Gastrocnemius medialis (tissue), 4 donors: ENCODE measurements at regions not wholly inside any gene's neighbourhood (a gene's known extent, or its start where the extent isn't known, plus 50 kb on each side); places are given as distances from the start of the nearest gene placed in this dataset.

Source experiments
- ATAC-seq, 2 donors: fragments of 150-250 bp; one replicate each; pipeline ENCODE4 v1.9.1; 2016
- DNase-seq, 2 donors: peaks; one replicate each; pipeline ENCODE4 v3.0.0-alpha.2; 2019
- H3K27ac ChIP-seq, 4 donors: fragments of 200-600 bp; sonication (generic); 1 replicate in 1 of 4; 2 replicates in 3 of 4; pipeline ENCODE4 v1.5.1; 2016 to 2018; ENCODE audit warnings: mild to moderate bottlenecking in 2 of 4, moderate library complexity in 1 of 4
- H3K27me3 ChIP-seq, 3 donors: fragments of 200-600 bp; sonication (generic) in 2 of 3; 1 replicate in 1 of 3; 2 replicates in 2 of 3; pipeline versions ENCODE4 v1.5.1 to v1.6.0; 2016 to 2019; ENCODE audit warnings: mild to moderate bottlenecking in 1 of 3, moderate library complexity in 1 of 3
- H3K36me3 ChIP-seq, 2 donors: fragments of 200-600 bp; sonication (generic) in 1 of 2; one replicate each; pipeline ENCODE4 v1.5.1; 2017 to 2018
- H3K4me1 ChIP-seq, 2 donors: fragments of 200-600 bp; sonication (generic) in 1 of 2; one replicate each; pipeline ENCODE4 v1.5.1; 2016 to 2017; ENCODE audit warnings: mild to moderate bottlenecking in 2 of 2
- H3K4me3 ChIP-seq, 4 donors: fragments of 200-600 bp; sonication (generic) in 3 of 4; 1 replicate in 1 of 4; 2 replicates in 3 of 4; pipeline ENCODE4 v1.5.1; 2016 to 2019; ENCODE audit warnings: mild to moderate bottlenecking in 2 of 4
- H3K9me3 ChIP-seq, 3 donors: fragments of 200-600 bp; sonication (generic) in 2 of 3; 1 replicate in 1 of 3; 2 replicates in 2 of 3; pipeline ENCODE4 v1.5.1; 2016 to 2019
- CTCF ChIP-seq, 5 experiments: fragments of 450-650 bp in 3 of 5; fragments of 200-600 bp in 2 of 5; sonication (generic) in 2 of 5; IDR thresholded peaks in 4 of 5; conservative IDR thresholded peaks in 1 of 5; 1 replicate in 4 of 5; 2 replicates in 1 of 5; pipeline ENCODE4 v1.5.1; 2016 to 2019; ENCODE audit warnings: antibody characterized with exemption in 5 of 5, mild to moderate bottlenecking in 3 of 5, moderate library complexity in 3 of 5
- POLR2A ChIP-seq, 2 donors: fragments of 450-650 bp; IDR thresholded peaks; one replicate each; pipeline ENCODE4 v1.6.1; 2017; ENCODE audit warnings: antibody characterized with exemption in 2 of 2, mild to moderate bottlenecking in 2 of 2, moderate library complexity in 2 of 2
- in situ Hi-C, 4 donors: fragments of 200-750 bp; cut with MboI; loops; one replicate each; pipeline versions ENCODE4 v1.15.0 to v1.8.0; 2017; ENCODE audit warnings: low sequenced_read_pairs in 4 of 4
- intact Hi-C: fragments of 100-400 bp; cut with DNase I; formaldehyde crosslinking; loops from one replicate; pipeline ENCODE4 v1.15.1; 2023; ENCODE audit warnings: low total_unique reads

- Histone ChIP-seq H3K4me3 (no peak overlapping the region), H3K36me3 (no peaks in the 10 kb centered on the region), H3K4me1 (no peaks in the 10 kb centered on the region), H3K27ac (no peak overlapping the region), H3K9me3 (no peaks in the 10 kb centered on the region), H3K27me3 (no peaks in the 10 kb centered on the region)
- in situ Hi-C loops, result no loop called here
- ATAC-seq (no peak), DNase-seq (no peak)
- intact Hi-C loops, result no loop called here
- no peak for TF ChIP-seq CTCF (IDR thresholded peaks at IDR 0.05 in 4 of 5, conservative IDR thresholded peaks at IDR 0.05 in 1 of 5)
- TF ChIP-seq POLR2A (IDR thresholded peaks at IDR 0.05), result no peak
These were observed 252.8 kb downstream of the REEP3 start for GRCh38 chr10:63773962-63774361.

- DNase-seq (no peak), ATAC-seq (no peak)
- H3K4me3 ChIP-seq, result no peak overlapping the region
- H3K27me3 ChIP-seq, result no peaks in the 10 kb centered on the region
- no peaks in the 10 kb centered on the region for H3K4me1 ChIP-seq
- H3K27ac ChIP-seq, result peak overlapping the region in 2 of 4 donors; percentile 18 to 35
- in situ Hi-C loops (no loop called here), intact Hi-C loops (no loop called here)
- TF ChIP-seq CTCF (IDR thresholded peaks at IDR 0.05 in 4 of 5, conservative IDR thresholded peaks at IDR 0.05 in 1 of 5) (no peak), POLR2A (IDR thresholded peaks at IDR 0.05) (no peak)
- no peaks in the 10 kb centered on the region for H3K9me3 ChIP-seq
- no peaks in the 10 kb centered on the region for H3K36me3 ChIP-seq
These were observed 258.9 kb downstream of the REEP3 start for GRCh38 chr10:63780101-63780500.

- no peaks in the 10 kb centered on the region for H3K27me3 ChIP-seq
- H3K9me3 ChIP-seq, result no peaks in the 10 kb centered on the region
- H3K27ac ChIP-seq, result no peak overlapping the region
- no peak for TF ChIP-seq CTCF (IDR thresholded peaks at IDR 0.05 in 4 of 5, conservative IDR thresholded peaks at IDR 0.05 in 1 of 5)
- no peak for TF ChIP-seq POLR2A (IDR thresholded peaks at IDR 0.05)
- in situ Hi-C loops (no loop called here), intact Hi-C loops (no loop called here)
- no peaks in the 10 kb centered on the region for H3K36me3 ChIP-seq
- no peak for ATAC-seq
- DNase-seq, result no peak
- H3K4me1 ChIP-seq, result no peaks in the 10 kb centered on the region
- no peak overlapping the region for H3K4me3 ChIP-seq
These were observed 260.0 kb downstream of the REEP3 start for GRCh38 chr10:63781226-63781625.

GRCh38 chr10:63783882-63784281 lies 262.7 kb downstream of the REEP3 start:
- Histone ChIP-seq H3K9me3 (no peaks in the 10 kb centered on the region), H3K4me3 (no peak overlapping the region), H3K4me1 (no peaks in the 10 kb centered on the region), H3K36me3 (no peaks in the 10 kb centered on the region), H3K27ac (no peak overlapping the region), H3K27me3 (no peaks in the 10 kb centered on the region)
- ATAC-seq (no peak), DNase-seq (no peak)
- no peak for TF ChIP-seq CTCF (IDR thresholded peaks at IDR 0.05 in 4 of 5, conservative IDR thresholded peaks at IDR 0.05 in 1 of 5)
- TF ChIP-seq POLR2A (IDR thresholded peaks at IDR 0.05), result no peak
- in situ Hi-C loops, result no loop called here
- intact Hi-C loops, result no loop called here

GRCh38 chr10:63788152-63788821 lies 267.1 kb downstream of the REEP3 start:
- Histone ChIP-seq H3K27me3 (no peaks in the 10 kb centered on the region), H3K27ac (no peak overlapping the region), H3K9me3 (no peaks in the 10 kb centered on the region), H3K4me1 (no peaks in the 10 kb centered on the region), H3K4me3 (no peak overlapping the region), H3K36me3 (no peaks in the 10 kb centered on the region)
- DNase-seq (no peak), ATAC-seq (no peak)
- intact Hi-C loops, result no loop called here
- TF ChIP-seq POLR2A (IDR thresholded peaks at IDR 0.05), result no peak
- no peak for TF ChIP-seq CTCF (IDR thresholded peaks at IDR 0.05 in 4 of 5, conservative IDR thresholded peaks at IDR 0.05 in 1 of 5)
- in situ Hi-C loops, result no loop called here
